ENCODE measurements at regions not wholly inside any gene's neighbourhood (a gene's known extent, or its start where the extent isn't known, plus 50 kb on each side); places are given as distances from the start of the nearest gene placed in this dataset.

DNA sequence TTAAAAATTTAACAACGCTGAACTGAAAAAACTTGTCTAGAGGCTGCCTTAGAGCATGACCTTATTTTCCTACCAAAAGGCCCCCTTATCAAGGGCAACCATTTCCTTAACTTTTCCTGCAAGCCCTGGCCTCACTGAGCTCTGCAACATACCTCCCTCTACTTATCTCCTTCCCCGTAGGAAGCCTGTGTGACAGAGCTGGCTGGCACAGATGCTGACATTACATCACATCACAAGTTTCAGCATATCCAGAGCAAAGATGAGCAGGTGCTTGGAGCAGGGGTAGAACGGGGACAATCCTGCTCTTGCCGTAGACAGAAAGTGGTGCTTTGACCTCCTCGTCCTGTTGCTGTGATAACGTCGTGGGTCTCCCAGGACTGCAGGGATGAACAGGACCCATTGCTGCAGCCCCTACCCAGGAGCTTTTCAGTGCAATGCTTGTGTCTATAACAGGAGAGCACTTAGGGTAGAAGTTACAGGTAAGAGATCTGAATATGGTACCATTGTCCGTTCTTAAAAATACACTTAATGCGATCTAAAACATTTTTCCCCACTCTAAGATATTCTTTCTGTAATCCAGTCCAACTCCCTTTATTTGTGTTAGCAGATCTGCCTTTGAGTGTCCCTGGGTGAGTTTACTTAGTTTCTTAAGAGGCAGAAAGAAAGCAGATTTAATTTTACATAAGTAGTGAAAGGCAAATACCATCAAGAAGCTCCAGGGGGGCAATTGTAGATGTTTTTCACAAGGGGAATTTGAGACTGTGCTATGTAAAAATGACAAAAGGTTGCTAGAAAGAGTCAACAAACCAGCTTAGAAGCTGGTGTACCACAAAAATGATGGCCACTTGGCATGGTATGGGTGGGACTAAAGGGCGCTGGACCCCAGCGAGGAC lies 101.9 kb upstream of the EFNA5 start:
- TF ChIP-seq, protein P1, sequence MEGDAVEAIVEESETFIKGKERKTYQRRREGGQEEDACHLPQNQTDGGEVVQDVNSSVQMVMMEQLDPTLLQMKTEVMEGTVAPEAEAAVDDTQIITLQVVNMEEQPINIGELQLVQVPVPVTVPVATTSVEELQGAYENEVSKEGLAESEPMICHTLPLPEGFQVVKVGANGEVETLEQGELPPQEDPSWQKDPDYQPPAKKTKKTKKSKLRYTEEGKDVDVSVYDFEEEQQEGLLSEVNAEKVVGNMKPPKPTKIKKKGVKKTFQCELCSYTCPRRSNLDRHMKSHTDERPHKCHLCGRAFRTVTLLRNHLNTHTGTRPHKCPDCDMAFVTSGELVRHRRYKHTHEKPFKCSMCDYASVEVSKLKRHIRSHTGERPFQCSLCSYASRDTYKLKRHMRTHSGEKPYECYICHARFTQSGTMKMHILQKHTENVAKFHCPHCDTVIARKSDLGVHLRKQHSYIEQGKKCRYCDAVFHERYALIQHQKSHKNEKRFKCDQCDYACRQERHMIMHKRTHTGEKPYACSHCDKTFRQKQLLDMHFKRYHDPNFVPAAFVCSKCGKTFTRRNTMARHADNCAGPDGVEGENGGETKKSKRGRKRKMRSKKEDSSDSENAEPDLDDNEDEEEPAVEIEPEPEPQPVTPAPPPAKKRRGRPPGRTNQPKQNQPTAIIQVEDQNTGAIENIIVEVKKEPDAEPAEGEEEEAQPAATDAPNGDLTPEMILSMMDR (conservative IDR thresholded peaks at IDR 0.05): no peak
- TF ChIP-seq ZFX (IDR thresholded peaks at IDR 0.05): no peak
